Activated CD8-positive, alpha-beta memory T cell treated with anti-CD3 and anti-CD28 coated beads for 24 hours (primary cell): ENCODE measurements at regions not wholly inside any gene's neighbourhood (a gene's known extent, or its start where the extent isn't known, plus 50 kb on each side); places are given as distances from the start of the nearest gene placed in this dataset.
"Not testable (repeated sequence)": the region's sequence is repeated elsewhere in the genome, so short reads cannot be mapped to it uniquely, and the experiment has no call there.

Experiments
- DNase-seq: peaks from one replicate; pipeline ENCODE4 v3.0.0-alpha.2; 2020

DNA sequence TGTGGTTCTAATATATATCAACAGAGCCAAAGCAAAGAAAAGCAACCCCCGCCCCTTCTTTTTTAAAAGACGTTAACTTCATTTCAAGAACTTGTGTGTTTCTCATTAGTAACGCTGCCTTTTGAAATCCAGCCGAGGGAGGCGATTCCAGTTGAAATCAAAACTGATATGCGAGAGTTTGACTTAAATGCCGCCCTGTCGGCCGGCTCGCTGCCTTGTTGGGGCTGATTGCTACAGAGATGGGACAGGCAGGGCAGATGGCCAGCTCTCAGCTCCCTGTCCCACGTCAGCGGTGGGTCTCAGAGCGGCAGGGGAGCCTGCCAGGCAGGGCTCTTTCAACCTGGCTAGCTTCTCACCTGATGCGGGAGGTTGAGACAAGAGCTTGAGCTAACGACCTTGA, 51.9 kb upstream of the ALX4 start:
- no peak for DNase-seq

GRCh38 chr11:44363116-44363515, 53.2 kb upstream of the ALX4 start:
- no peak for DNase-seq

DNA sequence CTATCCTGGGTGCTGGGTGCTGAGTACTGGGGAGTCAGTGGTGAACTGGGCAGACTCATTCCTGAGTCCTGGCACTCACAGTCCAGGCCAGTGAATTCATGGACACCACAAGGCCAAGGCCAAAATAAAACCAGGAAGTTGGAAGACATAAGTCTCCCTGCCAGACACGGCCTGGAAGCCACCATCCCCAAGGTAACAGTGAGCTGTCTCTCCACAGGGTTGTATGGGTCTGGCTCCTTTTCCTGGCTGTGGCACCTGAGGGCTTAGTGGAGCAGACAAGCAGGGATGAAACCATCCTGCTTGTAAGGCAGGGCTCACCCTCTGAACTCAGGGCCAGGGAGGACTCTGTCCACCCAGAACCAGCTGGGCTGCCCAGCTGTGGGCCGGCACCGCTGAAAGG, 54.7 kb upstream of the ALX4 start:
- no peak for DNase-seq

GRCh38 chr11:44365616-44366015, 55.7 kb upstream of the ALX4 start:
- DNase-seq: no peak

GRCh38 chr11:44366026-44366425, 56.1 kb upstream of the ALX4 start:
- no peak for DNase-seq

- DNase-seq: no peak
These were observed 56.8 kb upstream of the ALX4 start for GRCh38 chr11:44366741-44367140.

- no peak for DNase-seq
These were observed 57.5 kb upstream of the ALX4 start for GRCh38 chr11:44367452-44367851.

- no peak for DNase-seq
These were observed 58.9 kb upstream of the ALX4 start for GRCh38 chr11:44368886-44369285.

DNA sequence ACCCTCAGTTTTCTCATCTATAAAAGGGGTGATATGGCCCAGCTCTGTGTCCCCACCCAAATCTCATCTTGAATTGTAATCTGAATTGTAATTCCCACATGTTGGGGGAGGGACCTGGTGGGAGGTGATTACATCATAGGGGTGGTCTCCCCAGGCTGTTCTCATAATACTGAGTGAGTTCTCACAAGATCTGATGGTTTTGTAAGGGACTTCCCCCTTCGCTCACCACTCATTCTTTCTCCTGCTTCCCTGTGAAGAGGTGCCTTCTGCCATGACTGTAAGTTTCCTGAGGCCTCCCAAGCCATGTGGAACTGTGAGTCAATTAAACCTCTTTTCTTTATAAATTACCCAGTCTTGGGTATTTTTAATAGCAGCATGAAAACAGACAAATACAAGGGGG, 61.1 kb upstream of the ALX4 start:
- DNase-seq: not testable (repeated sequence)

- no peak for DNase-seq
These were observed 61.8 kb upstream of the ALX4 start for GRCh38 chr11:44371706-44372105.

DNA sequence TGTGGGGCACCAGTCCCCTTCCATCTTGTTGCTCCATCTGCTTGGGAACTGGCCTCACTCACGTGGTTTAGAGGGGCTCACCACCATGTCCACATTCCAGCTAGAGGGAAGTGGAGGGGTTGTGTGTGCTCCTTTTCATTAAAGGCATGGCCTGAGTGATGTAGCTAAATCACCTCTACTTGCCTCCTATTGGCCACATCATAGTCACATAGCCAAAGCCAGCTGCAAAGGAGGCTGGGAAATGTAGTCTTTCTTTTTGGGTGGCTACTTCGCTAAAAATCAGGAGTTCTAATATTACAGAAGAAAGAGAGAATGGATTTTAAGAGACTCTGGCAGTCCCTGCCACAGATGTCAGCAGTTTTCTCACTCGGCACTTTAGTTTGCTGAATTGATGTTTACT, 63.0 kb upstream of the ALX4 start:
- DNase-seq: no peak

DNA sequence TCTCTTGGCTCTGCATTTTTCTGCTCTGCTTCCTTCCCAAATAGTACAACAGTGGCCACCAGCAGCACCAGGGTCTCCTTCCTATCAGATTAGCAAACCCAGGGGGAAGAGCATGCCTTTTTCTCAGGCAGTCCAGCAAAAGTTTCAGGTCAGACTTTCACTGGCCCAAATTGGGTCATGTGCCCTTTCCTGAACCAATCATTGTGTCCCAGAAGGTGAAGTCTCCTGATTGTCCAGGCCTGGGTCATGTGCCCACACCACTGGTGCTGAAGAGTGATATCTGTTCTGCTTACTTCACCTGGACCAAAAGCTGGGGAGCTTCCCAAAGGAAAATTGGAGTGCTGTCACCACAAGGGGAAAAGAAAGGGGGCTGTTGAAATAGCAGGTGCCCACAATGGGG, 64.1 kb upstream of the ALX4 start:
- DNase-seq: no peak

- no peak for DNase-seq
These were observed 66.5 kb upstream of the ALX4 start for GRCh38 chr11:44376423-44376822.

DNA sequence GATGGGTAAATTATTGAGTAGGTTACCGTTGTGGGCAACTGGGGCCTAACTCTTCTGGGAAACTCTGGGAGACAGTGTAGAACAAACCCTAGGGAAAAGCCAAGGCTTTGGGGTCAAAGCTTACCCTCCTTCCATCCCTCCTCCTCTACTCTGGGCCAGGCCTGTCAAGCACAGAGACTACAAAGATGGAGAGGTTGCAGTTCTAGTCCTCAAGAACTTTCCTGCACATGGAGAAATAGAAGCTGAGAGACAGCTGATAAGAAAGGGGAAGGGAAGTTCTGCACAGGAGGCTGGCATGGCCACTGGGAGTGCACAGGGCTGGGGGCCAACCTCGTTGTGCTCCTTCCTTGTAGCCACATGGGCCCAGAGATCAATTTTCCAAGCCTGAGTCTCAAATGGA, 67.2 kb upstream of the ALX4 start:
- no peak for DNase-seq

- no peak for DNase-seq
These were observed 68.0 kb upstream of the ALX4 start for GRCh38 chr11:44377914-44378321.

GRCh38 chr11:44379141-44380008, 69.4 kb upstream of the ALX4 start:
- DNase-seq: no peak

GRCh38 chr11:44380009-44380313, 70.0 kb upstream of the ALX4 start:
- no peak for DNase-seq

GRCh38 chr11:44380820-44381219, 70.9 kb upstream of the ALX4 start:
- no peak for DNase-seq

- no peak for DNase-seq
These were observed 71.3 kb upstream of the ALX4 start for GRCh38 chr11:44381261-44381660.

DNA sequence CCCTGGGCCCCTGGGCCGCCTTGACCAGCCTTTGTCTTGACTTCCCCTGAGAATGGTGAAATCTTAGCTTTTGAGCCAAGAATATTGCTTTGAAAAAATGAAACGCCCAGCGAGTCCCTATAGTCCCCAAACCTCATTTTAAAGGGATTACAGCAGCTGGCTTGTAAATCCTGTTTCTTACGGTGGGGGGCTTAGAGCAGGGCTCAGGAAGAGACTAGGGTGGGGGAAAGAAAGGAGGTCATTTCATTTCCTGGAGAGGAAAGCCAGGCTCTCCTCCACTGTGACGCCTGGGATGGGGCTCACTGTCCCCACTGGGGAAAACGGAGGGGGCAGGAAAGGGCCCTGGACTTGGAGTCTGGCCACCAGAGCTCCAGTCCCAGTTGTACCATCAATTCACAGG, 72.2 kb upstream of the ALX4 start:
- DNase-seq: no peak

DNA sequence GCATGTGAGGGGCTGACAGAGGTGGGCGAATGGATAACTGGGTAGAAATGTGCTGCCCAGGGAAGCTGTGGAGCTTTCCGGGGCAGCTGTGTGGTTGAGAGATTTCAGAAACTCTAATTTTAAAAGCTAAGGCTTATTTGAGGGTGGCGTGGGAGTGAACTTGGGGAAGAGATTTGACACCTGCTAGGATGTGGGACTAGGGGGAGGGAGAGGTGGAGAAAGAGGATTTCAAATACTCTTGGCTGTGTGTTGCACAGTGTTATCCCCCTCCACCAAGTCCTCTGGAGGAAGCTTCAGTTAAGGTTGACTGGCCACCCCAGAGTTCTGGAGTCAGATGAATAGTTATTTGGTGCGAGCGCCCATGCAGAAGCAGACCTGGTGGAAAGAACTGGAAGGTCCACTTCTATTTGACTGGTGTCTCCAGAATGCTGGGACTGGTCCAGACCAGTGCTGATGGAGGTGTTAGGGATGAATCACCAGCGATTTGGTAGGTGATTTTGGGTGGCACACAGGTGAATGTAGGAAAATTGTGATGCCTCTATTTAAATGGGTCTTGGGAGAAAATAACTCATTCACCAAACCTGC, 72.8 kb upstream of the ALX4 start:
- no peak for DNase-seq

- no peak for DNase-seq
These were observed 73.3 kb upstream of the ALX4 start for GRCh38 chr11:44383246-44383645.

DNA sequence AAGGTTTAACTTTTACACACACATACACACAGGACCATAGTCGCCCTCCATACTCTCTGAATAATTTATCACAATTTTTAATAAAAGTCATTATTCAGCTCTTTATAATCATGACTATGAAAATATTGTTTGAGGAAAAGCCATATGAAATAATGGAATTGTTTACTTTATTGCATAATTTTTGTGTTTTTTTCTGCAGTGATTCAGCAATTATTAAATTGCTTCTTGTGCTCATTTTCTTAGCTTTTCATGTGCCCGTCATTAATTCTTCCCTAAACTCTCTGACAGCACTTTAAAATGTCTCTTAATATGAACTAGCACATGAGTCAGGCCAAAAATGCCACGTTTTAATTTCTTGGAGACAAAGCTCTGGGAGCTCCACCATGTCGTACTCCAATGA, 77.5 kb upstream of the ALX4 start:
- no peak for DNase-seq

DNA sequence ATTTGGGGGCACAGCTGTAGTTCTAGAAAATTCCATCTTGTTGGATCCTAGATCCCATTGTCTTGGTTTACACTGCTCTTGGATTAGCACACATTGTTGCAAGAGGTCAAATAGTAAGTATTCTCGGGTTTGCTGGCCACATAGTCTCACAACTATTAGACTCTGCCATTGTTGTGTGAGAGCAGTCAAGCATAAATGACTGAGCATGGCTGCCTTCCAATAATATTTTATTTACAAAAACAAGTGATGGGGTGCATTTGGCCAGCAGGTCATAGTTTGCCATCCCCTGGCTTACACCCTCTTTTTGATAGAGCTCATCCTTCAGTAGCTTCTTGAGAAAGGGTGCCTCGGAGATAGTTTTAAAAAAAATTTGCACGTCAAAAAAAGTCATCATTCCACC, 77.9 kb upstream of the ALX4 start:
- no peak for DNase-seq
